LHCN-M2 (cell line): ENCODE measurements at regions not wholly inside any gene's neighbourhood (a gene's known extent, or its start where the extent isn't known, plus 50 kb on each side); places are given as distances from the start of the nearest gene placed in this dataset.
A peak's percentile ranks its signal among the peaks of the same experiment; 100 is the strongest.
"Not testable (repeated sequence)": the region's sequence is repeated elsewhere in the genome, so short reads cannot be mapped to it uniquely, and the experiment has no call there.

Experiments
- DNase-seq: peaks from one replicate; pipeline ENCODE4 v3.0.0-alpha.2; 2012; ENCODE audit warnings: low read depth

DNA sequence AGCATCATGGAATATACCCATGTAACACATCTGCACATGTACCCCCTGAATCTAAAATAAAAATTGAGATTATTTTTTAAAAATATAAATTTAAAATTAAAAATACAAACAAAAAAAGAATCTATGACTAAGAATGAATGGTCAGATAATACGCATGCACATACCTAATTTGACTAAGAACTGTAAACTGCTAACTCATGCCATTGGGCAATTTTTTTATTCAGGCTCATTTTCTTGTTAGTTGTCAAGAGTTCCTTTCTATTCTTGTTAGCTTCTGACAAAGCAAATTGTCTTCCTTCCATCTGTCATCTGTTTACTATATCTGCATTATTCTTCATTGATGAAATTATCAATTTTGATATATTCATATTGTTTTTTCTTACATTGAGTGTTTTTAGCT is 69.5 kb upstream of the HAND1 start:
- peak; percentile 6 for DNase-seq

DNA sequence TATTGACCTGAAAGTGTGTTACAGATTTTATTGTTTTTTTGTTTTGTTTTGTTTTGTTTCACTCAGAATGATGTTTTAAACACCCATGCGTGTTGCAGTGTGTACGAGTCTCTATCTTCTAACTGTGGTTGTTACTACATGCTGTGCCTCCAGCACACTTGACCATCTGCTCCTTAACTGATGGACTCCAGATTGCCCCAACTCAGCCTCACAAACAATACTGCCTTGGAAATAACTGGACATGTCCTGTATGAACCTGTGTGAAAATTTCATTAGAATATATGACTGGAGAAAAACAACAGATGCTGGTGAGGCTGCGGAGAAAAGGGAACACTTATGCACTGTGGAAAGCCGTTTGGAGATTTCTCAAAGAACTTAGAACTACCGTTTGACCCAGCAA is 68.7 kb upstream of the HAND1 start:
- no peak for DNase-seq

DNA sequence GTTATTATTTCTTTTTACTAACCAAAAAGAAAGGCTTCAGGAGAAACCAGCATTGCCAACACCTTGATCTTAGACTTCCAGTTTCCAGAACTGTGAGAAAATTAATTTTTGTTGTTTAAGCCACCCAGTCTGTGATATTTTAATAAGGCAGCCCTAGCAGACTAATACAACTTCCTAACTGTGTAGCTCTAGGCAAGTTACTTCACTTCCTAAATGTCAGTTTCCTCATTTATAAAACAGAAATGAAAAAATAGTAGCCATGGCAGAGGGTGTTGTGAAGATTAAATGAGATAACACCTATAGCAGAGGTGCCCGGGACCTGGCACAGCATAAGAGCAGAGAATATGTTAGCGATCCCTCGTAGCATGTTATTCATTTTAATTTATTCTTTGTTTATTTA is 66.6 kb upstream of the HAND1 start:
- no peak for DNase-seq

DNA sequence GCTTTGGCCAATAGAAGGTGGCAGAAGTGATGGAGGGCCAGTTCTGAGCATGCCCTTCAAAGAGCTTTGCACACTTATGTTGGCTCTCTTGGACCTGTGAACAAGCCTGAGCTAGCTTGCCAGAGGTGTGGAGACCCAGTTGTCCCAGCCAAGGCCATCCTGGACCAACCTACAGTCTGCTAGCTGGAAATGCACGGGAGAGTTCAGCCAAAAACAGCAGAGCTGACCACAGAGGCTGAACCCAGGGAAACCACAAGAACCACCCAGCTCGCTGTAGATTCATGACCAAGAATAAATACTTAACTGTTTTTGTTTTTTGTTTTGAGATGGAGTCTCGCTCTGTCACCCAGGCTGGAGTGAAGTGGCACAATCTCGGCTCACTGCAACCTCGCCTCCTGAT is 65.4 kb upstream of the HAND1 start:
- DNase-seq, result peak; percentile 44

DNA sequence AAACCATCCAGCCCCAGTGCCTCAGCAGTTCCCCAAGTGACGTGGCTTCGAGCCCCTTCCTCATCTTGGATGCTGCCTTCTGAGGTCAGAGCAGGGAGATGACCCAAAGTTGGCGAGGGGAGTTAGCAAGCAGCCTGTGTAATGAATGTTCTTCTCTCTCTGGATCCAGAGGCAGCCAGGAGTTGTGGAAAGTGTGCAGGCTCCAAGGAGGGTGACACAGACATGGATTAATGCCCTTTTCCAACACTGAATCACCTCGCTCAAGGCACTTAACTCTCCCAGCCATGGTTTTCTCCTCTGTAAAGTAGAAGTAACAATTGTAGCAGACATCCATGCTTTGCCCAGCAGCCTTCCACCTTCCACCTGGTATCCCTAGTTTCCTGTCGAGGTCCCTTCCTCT is 64.6 kb upstream of the HAND1 start:
- DNase-seq, result peak; percentile 12

DNA sequence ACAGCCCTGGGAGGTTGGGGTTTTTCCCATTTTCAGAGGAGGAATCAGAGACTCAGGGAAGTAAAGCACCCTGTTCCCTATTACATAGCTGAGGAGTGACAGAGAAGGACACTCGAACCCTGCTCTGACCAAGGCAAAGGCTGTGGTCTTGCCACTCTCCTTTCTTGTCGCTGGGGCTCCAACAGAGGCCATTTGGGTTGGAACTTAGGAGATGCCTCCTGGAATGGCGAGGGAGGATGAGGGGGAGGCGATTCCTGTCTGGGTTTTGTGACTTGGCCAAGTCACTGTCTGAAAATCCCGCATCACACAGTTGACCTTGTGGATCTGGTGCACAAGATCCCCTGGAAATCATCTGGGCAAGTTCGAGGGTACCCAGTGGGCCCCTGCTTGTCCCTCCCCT is 64.0 kb upstream of the HAND1 start:
- DNase-seq, result no peak

DNA sequence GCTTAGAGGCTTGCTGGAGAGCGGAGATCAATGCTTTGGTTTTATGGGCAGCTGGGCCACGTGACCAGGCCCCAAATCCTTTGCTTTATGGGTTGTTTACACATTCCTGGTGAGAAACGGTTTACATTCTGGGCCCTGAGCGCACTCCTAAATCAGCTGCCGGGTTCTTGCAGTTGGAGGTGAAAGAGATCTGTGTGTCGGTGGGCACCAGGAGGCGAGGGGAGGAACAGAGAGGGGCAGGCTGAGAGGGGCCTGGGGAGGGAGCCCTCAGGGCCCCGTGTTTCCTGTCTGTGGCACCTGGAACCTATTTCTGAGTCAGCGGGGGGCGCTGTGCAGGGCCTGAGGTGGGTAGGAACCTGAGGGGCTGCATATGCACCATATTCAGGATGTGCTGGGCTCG is 63.5 kb upstream of the HAND1 start:
- no peak for DNase-seq

DNA sequence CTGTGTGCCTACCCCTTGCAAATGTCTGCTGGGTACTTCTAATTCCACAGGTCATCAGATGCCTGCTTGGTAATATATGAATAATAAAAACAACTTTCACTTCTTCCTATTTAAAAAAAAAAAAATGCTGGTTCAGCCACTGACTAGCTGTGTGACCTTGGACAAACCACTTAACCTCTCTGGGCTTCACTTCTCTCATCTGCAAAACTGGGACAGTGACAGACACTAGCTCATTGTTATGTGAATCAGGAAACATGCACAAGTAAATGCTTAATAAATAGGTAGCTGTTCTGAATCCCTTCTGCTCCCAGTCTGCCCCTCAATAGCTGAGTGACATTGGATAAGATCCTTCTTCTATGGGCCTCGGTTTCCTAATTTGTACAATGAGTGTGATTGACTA is 62.6 kb upstream of the HAND1 start:
- no peak for DNase-seq

DNA sequence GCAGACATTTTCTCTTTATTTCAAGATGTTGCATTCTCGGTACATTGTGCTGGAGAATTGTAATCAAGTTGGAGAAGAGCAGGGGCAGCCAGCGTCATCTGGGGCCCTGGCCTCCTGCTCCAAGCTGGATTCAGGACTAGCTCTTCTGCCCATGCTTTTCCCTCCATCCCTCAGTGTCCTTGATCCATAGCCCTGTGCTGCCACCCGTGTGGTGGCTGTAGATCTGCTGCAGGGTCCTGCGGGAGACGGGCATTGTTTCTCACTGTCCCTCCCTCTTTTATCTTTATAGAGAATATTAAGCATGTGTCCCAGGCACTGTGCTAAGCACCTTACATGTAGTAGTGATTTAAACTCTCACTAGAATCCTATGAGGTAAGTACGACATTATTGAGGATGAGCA is 60.5 kb upstream of the HAND1 start:
- no peak for DNase-seq

DNA sequence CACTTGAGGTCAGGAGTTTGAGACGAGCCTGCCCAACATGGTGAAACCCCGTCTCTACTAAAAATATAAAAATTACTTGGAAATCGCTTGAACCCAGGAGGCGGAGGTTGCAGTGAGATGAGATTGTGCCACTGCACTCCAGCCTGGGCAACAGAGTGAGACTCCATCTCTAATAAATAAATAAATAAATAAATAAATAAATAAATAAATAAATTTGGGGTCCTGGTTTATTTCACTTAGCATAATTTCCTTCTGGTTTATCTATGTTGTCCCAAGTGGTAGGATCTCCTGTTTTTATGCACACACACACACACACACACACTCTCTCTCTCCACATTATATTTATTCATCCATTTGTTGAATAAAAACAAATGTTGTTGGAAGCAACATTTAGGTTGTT is 58.4 kb upstream of the HAND1 start:
- not testable (repeated sequence) for DNase-seq

DNA sequence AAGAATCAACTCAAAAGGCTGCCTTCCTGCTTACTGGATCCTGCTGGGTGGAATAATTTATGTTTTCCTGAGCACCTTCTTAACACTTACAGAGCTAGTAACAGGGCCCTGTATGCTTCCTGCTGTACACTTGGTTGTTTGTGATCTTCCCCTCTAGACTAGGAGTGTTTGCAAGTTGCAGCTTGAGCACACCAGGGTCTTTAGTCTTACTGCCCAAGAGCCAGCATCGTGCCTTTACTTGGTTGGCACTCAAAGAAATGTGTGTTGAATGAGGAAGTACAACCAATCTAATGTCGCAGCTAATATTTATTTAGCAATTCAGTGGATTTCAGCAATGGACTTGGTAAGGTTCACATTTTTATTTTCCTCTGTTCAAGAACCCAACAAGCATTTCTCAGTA is 57.5 kb upstream of the HAND1 start:
- DNase-seq, result no peak

DNA sequence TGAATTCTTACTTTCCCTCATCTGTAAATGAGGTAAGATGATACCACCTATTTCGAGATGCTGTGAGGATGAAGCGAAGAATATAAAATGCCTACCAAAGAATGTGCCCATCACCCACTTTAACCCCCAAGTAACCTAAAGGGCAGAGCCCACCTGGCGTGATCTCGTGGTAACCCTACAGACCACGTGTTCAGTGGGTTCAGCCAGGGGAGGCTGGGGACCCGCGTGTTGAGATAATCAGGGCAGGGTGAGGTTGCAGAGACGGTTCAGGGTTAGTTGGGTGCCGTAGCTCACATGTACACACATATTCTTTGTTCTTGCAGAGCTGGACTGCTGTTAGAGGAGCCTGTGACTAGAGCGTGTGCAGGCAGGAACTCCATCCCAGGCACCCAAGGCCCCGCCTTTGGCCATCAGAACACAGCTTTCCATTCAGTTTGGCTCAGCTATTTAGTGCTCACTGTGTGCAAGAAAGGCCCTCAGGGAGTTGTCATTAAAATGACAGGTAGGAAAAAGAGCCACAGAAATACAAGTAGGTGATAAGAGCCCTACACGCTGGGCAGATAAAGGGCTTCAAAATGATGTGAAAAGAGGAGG is 56.5 kb upstream of the HAND1 start:
- DNase-seq, result no peak

DNA sequence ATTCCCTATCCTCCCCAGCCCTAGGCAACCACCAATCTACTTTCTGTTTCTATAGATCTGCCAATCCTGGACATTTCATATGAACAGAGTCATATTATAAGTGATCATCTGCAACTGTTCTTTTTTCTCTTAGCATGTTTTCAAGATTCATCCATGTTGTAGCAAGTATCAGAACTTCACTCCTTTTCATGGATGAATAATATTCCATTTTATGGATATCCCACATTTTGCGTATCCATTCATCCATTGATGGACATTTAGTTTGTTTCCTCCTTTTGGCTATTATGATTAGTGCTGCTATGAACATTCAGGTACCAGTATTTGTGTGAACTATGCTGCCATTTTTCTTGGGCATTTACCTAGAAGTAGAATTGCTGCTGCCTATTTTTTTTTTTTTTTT is 51.3 kb upstream of the HAND1 start:
- no peak for DNase-seq

DNA sequence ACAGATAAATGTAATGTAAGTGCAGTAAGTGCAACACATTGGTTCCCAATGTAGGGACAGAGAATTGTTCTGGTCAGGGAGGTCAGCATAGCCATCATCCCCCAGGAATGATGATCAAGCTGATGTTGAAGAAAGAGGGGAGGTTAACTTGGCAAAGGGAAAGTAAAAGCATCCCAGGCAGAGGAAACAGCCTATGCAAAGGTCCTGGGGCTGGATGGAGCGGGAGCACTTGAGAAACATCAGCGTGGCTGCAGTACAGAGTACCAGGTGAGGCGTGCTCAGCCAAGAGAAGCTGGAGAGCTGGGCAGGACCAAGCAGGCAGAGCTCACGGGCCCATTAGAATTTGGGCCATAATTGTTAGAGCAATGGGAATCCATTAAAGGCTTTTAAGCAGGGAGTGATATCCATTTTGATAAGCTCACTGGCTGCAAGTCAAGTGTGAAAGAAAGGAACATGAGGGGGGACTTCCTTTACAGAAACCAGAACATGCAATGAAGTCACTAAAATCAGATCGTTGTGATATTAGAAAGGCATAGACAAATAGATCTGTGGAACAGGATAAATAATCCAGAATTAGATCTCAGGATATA is 50.1 kb upstream of the HAND1 start:
- DNase-seq, result no peak
